HEK293 (cell line): ENCODE measurements at regions not wholly inside any gene's neighbourhood (a gene's known extent, or its start where the extent isn't known, plus 50 kb on each side); places are given as distances from the start of the nearest gene placed in this dataset.

Experiments used
- CTCF ChIP-seq: fragments of 450-650 bp; formaldehyde crosslinking; IDR thresholded peaks from 2 replicates; pipeline ENCODE4 v1.5.1; 2016; ENCODE audit warnings: missing biosample characterization, missing genetic modification characterization
- KLF16 ChIP-seq: fragments of 450-650 bp; formaldehyde crosslinking; IDR thresholded peaks from 2 replicates; pipeline ENCODE4 v1.5.1; 2017; ENCODE audit warnings: missing biosample characterization, missing genetic modification characterization
- ZBTB11 ChIP-seq: fragments of 450-650 bp; formaldehyde crosslinking; conservative IDR thresholded peaks from 2 replicates; pipeline ENCODE4 v1.5.1; 2016; ENCODE audit warnings: low read depth, missing biosample characterization, missing genetic modification characterization
- ZNF174 ChIP-seq: fragments of 450-650 bp; formaldehyde crosslinking; IDR thresholded peaks from 2 replicates; pipeline ENCODE4 v1.5.0; 2017; ENCODE audit warnings: missing biosample characterization, mild to moderate bottlenecking, missing genetic modification characterization
- ZNF184 ChIP-seq: fragments of 450-650 bp; IDR thresholded peaks from 2 replicates; pipeline ENCODE4 v1.5.1; 2018; ENCODE audit warnings: missing biosample characterization, mild to moderate bottlenecking, missing genetic modification characterization
- ZNF362 ChIP-seq: fragments of 450-650 bp; formaldehyde crosslinking; IDR thresholded peaks from 2 replicates; pipeline ENCODE4 v1.5.1; 2016; ENCODE audit warnings: missing biosample characterization, missing genetic modification characterization
- ZNF626 ChIP-seq: fragments of 450-650 bp; sonication (Bioruptor Pico); formaldehyde crosslinking; IDR thresholded peaks from 2 replicates; pipeline ENCODE4 v1.5.1; 2018; ENCODE audit warnings: missing biosample characterization, missing genetic modification characterization, inconsistent platforms
- ZSCAN23 ChIP-seq: fragments of 450-650 bp; formaldehyde crosslinking; IDR thresholded peaks from 2 replicates; pipeline ENCODE4 v1.5.1; 2016; ENCODE audit warnings: missing biosample characterization, missing genetic modification characterization
- TF ChIP-seq, protein P1 (sequence below): fragments of 450-650 bp; IDR thresholded peaks from 2 replicates; pipeline ENCODE4 v1.5.1; 2018; ENCODE audit warnings: missing biosample characterization, missing genetic modification characterization
- TF ChIP-seq, protein P2 (sequence below): fragments of 450-650 bp; formaldehyde crosslinking; IDR thresholded peaks from 2 replicates; pipeline ENCODE4 v1.5.1; 2016; ENCODE audit warnings: missing biosample characterization, missing genetic modification characterization
- TF ChIP-seq, protein P3 (sequence below): fragments of 450-650 bp; formaldehyde crosslinking; IDR thresholded peaks from 2 replicates; pipeline ENCODE4 v1.5.1; 2016; ENCODE audit warnings: missing biosample characterization, missing genetic modification characterization

DNA sequence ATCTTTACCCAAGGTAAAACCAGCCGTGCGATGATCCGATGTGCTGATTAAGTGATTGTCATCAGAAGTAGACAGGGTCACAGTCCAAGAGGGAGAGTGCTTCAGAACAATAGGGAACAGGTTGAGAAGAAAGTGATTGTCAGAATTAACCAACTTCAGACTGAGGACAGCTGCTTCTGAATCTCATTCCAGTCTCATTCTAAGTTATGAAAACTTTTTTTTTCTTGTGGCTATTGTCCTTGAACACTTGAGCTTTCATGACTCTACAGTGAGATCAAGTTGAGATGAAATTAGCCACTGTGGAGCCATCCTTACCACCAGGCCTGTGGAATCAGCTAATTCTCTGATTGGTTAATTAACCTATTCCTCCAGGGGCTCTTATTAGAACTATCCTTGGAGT lies 159.9 kb upstream of the WWC1 start:
- TF ChIP-seq ZNF362 (tag by site-specific recombination): no peak
- TF ChIP-seq, protein P1, sequence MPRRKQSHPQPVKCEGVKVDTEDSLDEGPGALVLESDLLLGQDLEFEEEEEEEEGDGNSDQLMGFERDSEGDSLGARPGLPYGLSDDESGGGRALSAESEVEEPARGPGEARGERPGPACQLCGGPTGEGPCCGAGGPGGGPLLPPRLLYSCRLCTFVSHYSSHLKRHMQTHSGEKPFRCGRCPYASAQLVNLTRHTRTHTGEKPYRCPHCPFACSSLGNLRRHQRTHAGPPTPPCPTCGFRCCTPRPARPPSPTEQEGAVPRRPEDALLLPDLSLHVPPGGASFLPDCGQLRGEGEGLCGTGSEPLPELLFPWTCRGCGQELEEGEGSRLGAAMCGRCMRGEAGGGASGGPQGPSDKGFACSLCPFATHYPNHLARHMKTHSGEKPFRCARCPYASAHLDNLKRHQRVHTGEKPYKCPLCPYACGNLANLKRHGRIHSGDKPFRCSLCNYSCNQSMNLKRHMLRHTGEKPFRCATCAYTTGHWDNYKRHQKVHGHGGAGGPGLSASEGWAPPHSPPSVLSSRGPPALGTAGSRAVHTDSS: no peak
- no peak for TF ChIP-seq ZNF184
- TF ChIP-seq CTCF (tag by site-specific recombination): no peak
- TF ChIP-seq, protein P2, sequence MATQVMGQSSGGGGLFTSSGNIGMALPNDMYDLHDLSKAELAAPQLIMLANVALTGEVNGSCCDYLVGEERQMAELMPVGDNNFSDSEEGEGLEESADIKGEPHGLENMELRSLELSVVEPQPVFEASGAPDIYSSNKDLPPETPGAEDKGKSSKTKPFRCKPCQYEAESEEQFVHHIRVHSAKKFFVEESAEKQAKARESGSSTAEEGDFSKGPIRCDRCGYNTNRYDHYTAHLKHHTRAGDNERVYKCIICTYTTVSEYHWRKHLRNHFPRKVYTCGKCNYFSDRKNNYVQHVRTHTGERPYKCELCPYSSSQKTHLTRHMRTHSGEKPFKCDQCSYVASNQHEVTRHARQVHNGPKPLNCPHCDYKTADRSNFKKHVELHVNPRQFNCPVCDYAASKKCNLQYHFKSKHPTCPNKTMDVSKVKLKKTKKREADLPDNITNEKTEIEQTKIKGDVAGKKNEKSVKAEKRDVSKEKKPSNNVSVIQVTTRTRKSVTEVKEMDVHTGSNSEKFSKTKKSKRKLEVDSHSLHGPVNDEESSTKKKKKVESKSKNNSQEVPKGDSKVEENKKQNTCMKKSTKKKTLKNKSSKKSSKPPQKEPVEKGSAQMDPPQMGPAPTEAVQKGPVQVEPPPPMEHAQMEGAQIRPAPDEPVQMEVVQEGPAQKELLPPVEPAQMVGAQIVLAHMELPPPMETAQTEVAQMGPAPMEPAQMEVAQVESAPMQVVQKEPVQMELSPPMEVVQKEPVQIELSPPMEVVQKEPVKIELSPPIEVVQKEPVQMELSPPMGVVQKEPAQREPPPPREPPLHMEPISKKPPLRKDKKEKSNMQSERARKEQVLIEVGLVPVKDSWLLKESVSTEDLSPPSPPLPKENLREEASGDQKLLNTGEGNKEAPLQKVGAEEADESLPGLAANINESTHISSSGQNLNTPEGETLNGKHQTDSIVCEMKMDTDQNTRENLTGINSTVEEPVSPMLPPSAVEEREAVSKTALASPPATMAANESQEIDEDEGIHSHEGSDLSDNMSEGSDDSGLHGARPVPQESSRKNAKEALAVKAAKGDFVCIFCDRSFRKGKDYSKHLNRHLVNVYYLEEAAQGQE (tag by site-specific recombination): no peak
- no peak for TF ChIP-seq ZNF626
- TF ChIP-seq ZSCAN23 (tag by site-specific recombination): no peak
- no peak for TF ChIP-seq KLF16 (tag by site-specific recombination)
- no peak for TF ChIP-seq ZBTB11 (tag by site-specific recombination)
- TF ChIP-seq, protein P3, sequence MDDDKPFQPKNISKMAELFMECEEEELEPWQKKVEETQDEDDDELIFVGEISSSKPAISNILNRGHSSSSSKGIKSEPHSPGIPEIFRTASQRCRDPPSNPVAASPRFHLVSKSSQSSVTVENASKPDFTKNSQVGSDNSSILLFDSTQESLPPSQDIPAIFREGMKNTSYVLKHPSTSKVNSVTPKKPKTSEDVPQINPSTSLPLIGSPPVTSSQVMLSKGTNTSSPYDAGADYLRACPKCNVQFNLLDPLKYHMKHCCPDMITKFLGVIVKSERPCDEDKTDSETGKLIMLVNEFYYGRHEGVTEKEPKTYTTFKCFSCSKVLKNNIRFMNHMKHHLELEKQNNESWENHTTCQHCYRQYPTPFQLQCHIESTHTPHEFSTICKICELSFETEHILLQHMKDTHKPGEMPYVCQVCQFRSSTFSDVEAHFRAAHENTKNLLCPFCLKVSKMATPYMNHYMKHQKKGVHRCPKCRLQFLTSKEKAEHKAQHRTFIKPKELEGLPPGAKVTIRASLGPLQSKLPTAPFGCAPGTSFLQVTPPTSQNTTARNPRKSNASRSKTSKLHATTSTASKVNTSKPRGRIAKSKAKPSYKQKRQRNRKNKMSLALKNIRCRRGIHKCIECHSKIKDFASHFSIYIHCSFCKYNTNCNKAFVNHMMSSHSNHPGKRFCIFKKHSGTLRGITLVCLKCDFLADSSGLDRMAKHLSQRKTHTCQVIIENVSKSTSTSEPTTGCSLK: no peak
- TF ChIP-seq ZNF174: no peak
